HG02798 (cell line): ENCODE measurements at regions not wholly inside any gene's neighbourhood (a gene's known extent, or its start where the extent isn't known, plus 50 kb on each side); places are given as distances from the start of the nearest gene placed in this dataset.
"Not testable (repeated sequence)": the region's sequence is repeated elsewhere in the genome, so short reads cannot be mapped to it uniquely, and the experiment has no call there.

Experiments
- ATAC-seq: cut with Tn5 transposase; IDR thresholded peaks from one replicate; pipeline ENCODE4 v1.9.1; 2021; ENCODE audit warnings: mild to moderate bottlenecking; ENCODE audit not compliant: unreplicated experiment, poor library complexity

DNA sequence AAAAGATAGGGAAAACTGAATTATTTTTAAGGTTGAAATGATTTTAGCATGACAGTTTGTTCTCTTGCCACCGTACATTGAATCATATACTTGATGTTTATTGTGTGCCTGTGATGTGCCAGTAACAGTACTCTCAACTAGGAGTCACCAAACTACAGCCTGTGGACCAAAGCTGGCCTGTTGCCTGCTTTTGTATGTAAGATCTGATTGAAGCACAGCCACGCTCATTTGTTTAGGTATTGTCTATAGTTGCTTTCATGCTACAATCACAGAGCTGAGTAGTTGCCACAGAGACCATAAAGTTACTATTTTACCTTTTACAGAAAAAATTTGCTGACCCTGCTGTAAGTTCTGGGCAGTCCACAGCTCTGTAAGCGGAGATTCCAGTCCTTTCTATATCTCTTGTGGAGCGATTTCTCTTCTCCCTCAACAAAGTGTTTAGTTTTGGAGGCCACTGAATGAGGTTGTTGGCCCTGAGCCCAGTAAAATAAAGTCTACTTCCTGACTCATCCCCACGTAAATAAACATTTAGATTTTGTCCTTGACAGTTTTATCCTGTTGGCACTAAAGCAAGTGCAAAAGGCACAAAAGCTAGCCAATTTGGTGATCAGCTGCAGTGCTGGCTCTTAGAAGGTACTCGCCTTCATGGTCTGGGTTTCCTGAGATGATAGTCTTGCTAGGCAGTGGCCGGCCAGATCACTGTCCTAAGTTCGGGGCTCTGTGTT, 180.2 kb upstream of the ZNF92 start:
- ATAC-seq = not testable (repeated sequence)

GRCh38 chr7:65177041-65177440, 170.6 kb upstream of the ERV3-1 start:
- not testable (repeated sequence) for ATAC-seq

- ATAC-seq = not testable (repeated sequence)
These were observed 143.6 kb upstream of the ERV3-1 start for GRCh38 chr7:65150105-65150504.

GRCh38 chr7:65146118-65146914, 139.8 kb upstream of the ERV3-1 start:
- ATAC-seq = not testable (repeated sequence)

- not testable (repeated sequence) for ATAC-seq
These were observed 139.2 kb upstream of the ERV3-1 start for GRCh38 chr7:65145710-65146109.

DNA sequence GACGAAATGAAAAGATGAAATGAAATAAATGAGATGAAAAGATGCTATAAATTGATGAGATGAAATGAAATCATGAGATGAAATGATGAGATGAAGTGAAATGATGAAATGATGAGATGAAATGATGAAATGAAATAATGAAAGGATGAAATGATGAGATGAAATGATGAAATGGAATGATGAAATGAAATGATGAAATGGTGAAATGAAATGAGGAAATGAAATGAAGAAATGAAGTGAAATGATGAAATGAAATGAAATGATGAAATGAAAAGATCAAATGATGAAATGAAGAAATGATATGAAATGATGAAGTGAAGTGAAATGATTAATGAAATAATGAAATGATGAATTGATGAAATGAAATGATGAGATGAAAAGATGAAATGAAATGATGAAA, 138.5 kb upstream of the ERV3-1 start:
- not testable (repeated sequence) for ATAC-seq

DNA sequence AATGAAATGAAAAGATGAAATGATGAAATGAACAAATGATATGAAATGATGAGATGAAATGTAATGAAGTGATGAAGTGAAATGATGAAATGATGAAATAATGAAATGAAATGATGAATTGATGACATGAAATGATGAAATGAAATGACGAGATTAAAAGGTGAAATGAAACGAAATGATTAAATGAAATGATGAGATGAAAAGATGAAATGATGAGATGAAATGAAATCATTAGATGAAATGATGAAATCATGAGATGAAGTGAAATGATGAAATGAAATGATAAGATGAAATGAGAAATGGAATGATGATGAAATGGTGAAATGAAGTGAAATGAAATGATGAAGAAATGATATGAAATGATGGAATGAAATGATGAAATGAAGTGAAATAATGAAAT, 138.1 kb upstream of the ERV3-1 start:
- not testable (repeated sequence) for ATAC-seq

DNA sequence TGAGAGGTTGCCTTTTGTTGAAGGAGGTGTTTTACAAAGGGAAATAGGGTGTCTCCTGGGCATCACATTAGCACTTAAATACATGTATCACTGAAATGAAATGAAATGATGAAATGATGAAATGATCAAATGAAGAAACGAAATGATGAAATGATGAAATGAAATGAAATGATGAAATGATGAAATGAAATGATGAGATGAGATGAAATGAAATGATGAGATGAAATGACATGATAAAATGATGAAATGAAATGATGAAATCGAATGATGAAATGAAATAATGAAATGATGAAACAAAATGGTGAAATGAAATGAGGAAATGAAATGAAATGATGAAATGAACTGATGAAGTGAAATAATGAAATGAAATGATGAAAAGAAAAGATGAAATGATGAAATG, 137.6 kb upstream of the ERV3-1 start:
- not testable (repeated sequence) for ATAC-seq

DNA sequence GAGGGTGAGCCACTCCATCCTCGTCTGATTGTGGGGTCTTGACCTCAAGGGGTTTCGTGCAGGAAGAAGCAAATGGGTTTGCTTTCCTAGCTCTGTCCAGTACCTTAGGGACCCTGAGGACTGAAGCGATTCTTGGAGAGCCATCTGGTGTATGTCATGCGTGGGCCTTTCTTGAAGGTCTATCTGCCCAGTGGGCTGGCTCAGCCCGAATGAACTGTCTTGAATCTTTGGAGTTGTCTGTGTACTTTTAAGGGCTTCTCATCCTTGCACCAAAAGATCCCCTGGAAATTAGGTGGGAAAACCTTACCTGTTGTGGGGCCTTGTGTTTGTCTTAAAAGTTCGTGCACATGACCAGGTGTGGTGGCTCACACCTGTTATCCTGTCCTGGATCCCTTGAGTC, 135.4 kb upstream of the ERV3-1 start:
- ATAC-seq = not testable (repeated sequence)

DNA sequence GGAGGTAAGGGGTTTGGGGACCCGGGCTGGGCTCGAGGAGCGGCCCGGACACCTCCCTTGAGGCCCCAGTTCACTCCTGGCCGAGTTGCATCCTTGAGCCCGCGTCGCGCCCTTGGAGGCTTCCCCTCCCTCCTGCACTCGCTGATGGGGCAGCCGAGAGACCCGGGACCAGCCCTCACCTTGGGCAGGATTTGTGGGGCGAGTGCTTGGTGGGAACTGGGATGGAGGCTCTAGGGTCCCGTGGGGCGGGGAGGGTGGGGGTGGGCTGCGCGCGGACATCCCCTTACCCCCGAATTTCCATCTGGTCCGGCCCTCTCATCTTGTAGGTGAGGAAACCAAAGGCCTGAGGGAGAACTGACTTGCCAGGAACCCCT, 134.9 kb upstream of the ERV3-1 start:
- not testable (repeated sequence) for ATAC-seq

GRCh38 chr7:65140543-65141404, 134.3 kb upstream of the ERV3-1 start:
- ATAC-seq = not testable (repeated sequence)

DNA sequence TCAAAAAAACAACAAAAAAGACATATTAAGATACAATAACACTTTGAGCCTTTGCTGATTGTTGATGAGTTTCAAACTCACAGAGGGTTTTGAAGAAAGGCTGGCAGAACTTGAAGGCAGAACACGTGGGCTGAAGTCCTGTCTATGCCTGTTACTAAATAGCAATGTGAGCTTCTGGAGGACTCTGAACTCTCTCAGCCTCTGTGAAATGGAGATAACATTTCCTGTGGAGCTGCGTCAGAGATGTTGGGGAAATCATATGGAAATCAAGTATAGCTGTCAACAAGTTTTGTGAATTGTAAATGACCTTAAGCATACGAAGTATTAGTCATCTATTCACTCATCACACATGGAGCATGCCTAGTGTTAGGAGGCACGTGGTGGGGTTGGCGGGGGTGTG, 130.4 kb upstream of the ERV3-1 start:
- ATAC-seq = not testable (repeated sequence)

DNA sequence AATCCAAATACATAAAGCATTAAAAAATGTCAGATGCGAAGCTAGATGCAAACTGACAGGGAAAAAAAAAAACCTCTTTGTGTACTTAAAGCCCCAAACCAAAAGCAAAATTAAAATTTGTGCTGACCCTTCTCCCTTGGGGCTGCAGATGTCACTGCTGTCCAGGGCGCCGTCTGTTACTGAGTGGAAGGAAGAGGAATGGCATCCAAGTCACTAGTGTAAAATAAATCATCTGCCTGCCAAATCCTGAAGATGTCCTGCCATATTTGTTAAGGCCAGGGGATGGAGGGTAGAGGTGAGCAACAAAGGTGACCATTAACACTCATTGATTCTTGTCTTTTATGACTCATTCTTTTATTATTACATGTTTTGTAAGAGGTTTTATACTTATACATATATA, 126.6 kb upstream of the ERV3-1 start:
- ATAC-seq = not testable (repeated sequence)

DNA sequence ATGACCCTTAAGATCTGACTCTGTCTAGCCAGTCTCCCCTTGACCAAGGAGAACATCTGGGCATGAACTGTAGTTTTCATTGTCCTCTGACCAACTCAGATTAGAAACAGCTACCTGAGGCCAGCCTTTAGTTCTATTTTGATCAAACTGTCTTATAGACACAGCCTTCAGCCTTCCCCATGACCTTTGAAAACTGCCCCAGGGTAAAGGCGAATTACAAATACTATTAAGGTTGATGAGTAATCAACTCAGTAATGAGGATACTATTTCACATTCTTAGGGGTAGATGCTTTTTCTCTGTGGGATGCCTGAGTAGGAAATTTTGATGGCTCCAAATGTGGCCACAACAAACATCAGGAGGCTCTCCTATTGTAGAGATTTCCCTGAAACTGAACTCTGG, 125.8 kb upstream of the ERV3-1 start:
- not testable (repeated sequence) for ATAC-seq

- not testable (repeated sequence) for ATAC-seq
These were observed 120.9 kb upstream of the ERV3-1 start for GRCh38 chr7:65127364-65127763.

DNA sequence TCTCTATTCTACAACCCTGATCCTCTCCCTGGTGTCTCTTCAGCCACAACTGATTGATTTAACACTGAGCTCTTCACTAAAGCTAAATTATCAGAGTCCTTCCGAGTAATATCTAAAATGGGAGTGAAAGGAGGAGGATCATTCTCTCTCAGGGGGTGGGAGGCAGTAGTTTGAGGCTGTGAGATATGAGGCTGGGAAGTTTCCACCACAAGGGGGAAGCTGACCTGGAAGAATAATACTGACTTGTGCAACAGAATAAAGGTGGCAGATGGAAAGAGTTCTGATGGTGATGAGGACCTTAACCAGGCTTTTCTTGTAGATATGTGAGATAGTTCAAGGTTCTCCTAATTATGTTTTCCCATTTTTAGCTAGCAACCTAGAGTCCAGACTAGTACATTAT, 118.1 kb upstream of the ERV3-1 start:
- not testable (repeated sequence) for ATAC-seq

DNA sequence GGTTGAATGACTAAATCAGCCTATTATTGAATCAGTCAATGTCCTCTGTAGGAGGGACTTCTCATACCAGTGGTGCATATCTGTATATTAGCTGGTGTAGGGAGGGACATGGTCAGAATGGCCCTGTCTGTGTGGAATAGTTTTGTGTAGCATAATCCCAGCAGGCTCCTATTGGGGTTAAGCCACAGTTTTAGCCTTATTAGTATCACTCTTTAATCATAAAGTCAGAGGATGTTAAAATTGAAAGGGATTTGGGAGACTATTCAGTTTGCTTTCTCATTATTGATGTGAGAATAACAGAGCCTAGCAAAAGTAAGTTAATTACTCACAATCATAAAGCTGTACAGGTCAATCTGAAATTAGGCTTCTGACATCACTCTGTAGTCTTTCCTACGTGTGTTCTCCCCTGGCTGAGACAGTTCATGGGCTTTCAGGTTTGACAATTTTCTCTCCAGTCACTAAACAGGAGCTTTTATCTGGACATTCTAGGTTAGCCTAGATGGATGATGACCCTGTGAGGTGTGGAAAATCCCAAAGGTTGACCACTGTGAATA, 99.2 kb upstream of the ERV3-1 start:
- not testable (repeated sequence) for ATAC-seq

DNA sequence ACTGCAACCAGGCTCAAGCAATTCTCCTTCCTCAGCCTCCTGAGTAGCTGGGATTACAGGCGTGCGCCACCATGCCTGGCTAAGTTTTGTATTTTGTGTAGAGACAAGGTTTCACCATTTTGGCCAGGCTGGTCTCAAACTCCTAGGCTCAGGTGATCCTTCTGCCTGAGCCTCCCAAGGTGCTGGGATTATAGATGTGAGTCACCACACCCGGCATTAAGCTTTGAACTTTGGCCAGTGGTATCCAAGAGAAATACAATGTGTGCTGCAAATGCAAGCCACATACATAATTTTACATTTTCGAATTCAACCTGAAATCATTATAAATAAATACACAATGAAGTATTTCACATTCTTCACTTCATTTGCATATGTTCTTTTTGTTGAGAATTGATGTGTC, 94.0 kb upstream of the ERV3-1 start:
- ATAC-seq = not testable (repeated sequence)

DNA sequence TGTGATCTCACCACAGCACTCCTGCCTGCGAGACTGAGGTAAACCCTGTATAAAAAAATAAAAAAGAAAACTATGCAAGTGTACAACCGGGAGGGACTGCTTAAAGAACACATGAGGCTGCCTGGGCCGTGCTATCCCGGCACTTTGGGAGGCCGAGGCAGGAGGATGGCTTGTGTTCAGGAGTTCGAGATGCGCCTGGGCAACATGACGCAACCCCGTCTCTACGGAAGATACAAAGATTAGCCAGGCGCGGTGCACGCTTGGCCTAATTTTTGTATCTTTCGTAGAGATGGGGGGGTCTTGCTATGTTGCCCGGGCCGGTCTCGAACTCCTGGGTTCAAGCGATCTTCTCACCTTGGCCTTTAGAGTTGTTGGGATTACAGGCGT, 75.2 kb upstream of the ERV3-1 start:
- ATAC-seq = not testable (repeated sequence)
